ENCODE measurements at regions not wholly inside any gene's neighbourhood (a gene's known extent, or its start where the extent isn't known, plus 50 kb on each side); places are given as distances from the start of the nearest gene placed in this dataset.

GRCh38 chr20:48530957-48531356 lies 296.8 kb downstream of the PREX1 start:
- TF ChIP-seq, protein P1, sequence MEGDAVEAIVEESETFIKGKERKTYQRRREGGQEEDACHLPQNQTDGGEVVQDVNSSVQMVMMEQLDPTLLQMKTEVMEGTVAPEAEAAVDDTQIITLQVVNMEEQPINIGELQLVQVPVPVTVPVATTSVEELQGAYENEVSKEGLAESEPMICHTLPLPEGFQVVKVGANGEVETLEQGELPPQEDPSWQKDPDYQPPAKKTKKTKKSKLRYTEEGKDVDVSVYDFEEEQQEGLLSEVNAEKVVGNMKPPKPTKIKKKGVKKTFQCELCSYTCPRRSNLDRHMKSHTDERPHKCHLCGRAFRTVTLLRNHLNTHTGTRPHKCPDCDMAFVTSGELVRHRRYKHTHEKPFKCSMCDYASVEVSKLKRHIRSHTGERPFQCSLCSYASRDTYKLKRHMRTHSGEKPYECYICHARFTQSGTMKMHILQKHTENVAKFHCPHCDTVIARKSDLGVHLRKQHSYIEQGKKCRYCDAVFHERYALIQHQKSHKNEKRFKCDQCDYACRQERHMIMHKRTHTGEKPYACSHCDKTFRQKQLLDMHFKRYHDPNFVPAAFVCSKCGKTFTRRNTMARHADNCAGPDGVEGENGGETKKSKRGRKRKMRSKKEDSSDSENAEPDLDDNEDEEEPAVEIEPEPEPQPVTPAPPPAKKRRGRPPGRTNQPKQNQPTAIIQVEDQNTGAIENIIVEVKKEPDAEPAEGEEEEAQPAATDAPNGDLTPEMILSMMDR (IDR thresholded peaks at IDR 0.05) = no peak

DNA sequence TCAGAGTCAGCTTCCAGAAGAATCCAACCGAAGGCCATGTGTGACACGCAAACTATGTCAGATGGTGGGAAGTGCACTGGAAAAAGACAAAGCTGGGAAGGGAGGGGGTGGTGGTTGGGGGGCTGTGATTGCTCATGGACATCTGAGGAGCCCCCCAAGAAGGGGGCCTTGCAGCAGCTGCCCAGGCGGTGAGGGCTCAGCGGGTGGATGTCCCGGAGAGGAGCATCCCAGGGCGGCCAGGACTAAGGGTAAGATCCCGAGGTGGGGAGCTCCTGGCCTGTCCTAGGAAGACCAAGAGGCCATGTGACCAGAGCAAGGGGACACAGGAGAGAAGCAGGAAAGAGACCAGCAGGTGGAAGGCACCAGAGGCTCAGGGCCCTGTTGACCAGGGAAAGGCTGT lies 299.5 kb downstream of the PREX1 start:
- TF ChIP-seq, protein P1 (IDR thresholded peaks at IDR 0.05) = no peak

DNA sequence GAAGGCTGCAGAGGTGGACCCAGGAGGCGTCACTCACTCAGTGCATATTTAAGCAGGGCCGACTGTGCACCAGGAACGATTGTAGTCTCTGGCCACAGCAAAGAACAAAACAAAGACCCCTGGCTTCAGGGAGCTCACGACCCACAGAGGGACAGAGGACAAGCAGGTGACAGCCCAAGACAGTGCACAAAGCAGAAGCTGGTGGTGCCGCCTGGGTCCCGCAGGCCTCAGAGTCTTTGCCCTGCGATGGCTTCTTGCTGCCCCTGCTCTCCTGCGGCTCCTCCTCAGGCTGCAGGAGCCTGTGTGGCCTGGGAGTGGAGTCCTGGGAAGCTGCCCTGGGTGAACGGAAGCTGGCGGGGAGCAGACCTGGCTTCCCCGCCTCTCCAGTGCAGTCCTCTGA lies 300.0 kb downstream of the PREX1 start:
- TF ChIP-seq, protein P1 (IDR thresholded peaks at IDR 0.05) = no peak

GRCh38 chr20:48526936-48527335 lies 300.9 kb downstream of the PREX1 start:
- TF ChIP-seq, protein P1 (IDR thresholded peaks at IDR 0.05) = no peak

GRCh38 chr20:48525400-48525799 lies 302.4 kb downstream of the PREX1 start:
- TF ChIP-seq, protein P1 (IDR thresholded peaks at IDR 0.05) = no peak

GRCh38 chr20:48524582-48524981 lies 303.2 kb downstream of the PREX1 start:
- TF ChIP-seq, protein P1 (IDR thresholded peaks at IDR 0.05) = no peak

- TF ChIP-seq, protein P1 (IDR thresholded peaks at IDR 0.05) = no peak
These were observed 304.4 kb downstream of the PREX1 start for GRCh38 chr20:48523191-48523995.
